ENCODE measurements at regions not wholly inside any gene's neighbourhood (a gene's known extent, or its start where the extent isn't known, plus 50 kb on each side); places are given as distances from the start of the nearest gene placed in this dataset.

DNA sequence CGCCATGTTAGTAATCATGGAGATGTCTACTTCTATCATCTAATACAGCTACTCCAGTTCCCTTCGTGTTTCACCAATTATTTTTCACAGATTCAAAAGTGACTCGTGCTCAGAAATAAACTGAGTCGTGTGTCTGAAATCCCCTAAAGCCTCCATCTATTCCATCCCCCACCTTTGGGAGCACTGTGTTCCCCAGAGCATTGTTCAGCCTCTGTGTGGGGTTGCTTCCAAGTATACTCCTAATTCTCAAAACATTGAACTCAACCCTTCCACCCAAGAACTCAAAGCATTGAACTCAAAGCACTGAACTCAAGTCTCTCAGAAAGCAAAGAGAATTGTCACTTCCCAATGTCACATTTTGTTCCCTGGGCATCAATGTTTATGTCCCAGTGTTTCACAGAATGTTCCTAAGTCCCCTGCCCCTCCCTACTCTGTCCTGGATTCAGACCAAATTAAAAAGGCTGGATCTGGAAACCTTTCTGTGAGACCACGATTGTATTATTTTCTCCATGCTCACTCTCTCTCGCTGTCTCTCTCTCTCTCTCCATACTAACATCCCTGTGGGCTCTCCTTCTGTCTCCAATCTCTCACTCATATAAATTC is 138.5 kb upstream of the QRFPR start:
- no peak for DNase-seq

DNA sequence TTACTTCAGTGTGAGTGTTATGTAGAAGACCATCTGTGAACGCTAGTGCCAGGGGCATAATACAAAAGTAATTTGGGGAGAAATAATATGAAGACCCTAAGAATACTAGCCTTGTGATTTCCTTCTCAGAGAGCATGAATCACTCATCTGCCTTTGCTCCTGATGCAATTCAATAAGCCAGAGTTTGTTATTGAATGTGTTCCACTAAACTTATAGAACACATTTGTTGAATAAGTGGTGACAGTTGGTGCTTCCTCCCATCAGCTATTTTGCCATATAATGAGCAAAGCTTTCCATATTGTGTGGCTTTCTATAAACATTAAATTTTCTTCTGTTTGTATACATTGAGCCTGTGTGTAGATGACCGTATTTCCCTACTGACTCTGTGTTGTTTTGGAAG is 136.4 kb upstream of the QRFPR start:
- no peak for DNase-seq

DNA sequence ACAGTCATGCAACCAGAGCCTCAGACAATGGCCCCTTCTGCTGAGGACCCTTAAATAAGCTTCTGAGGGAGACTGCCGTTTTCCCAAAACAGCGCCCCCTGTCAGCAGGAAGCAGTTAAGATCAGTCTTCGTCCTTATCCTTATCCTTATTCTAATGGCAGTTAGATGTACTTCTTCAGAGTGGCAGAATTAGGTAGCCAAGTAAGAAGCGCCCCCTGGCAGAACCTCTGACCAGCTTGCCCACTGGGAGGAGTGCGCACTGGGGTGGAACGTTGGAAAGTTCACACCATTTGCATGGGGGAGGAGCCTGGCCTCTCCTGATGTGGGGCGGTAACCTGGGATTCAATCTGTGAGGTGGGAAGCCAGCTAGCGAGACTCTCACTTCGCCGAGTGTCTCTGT is 133.6 kb upstream of the QRFPR start:
- no peak for DNase-seq

DNA sequence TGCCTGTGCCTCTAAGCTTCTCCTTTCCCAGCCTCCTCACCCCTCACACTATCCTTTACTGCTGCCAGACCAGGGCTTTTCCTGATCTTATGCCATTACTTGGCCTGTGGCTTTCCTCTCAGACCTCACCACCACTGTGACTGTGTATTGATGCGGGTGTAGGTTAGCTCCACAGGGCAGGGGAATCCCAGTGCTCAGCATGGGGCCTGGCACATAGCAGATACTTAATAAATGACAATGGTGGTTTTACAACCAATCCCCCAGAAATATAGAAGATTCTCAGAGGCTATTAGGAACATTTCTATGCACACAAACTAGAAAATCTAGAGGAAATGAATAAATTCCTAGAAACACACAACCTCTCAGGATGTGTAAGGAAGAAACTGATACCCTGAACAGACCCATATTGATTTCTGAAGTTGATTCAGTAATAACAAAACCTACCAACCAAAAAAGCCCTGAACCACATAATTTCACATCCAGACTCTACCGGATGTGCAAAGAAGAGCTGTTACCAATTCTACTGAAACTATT is 129.6 kb upstream of the QRFPR start:
- DNase-seq, result no peak

DNA sequence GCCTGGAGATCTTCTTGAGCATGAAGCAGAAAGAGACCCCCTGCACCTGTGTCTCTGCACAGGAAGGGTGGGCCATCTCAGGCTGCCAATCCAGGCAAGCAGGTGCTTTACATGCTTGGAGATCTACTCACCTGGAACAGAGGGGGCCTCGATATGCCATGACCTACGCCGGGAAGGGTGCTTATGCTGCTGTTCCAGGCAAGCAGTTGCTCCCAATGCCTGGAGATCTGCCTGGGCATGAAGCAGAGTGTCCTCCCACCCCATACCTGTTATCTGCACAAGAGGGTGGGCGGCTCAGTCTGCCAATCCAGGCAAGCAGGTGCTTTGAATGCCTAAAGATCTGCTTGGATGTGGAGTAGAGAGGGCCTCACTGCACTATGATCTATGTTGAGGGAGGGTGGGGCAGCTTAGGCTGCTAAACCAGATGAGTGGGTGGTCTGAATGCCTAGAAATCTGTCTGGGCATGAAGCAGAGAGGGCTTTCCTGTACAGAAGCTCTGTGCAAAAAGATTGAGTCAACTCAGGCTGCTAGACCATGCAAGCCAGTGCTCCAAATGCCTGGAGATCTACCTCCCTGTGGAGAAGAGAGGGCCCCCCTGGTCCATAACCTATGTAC is 104.5 kb upstream of the QRFPR start:
- DNase-seq, result no peak

DNA sequence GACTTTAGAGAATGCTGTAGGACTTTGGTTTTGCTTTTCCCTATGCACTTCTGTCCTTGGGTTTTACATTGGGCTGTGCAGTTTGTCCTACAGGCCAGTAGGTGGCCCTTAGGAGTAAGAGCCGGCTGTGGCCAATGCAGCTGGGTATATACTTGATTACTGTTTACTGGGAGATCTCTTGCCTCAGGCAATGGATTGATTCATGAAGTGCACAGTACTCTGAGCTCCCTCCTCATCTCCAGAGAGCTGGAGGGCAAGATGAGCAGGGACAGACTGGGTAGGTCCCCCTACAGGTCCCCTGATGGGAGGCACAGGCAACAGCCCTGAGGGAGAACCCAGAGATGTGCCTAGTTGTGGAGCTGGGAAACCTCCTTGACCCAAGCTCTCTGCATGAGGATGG is 103.8 kb upstream of the QRFPR start:
- DNase-seq, result peak; percentile 49

DNA sequence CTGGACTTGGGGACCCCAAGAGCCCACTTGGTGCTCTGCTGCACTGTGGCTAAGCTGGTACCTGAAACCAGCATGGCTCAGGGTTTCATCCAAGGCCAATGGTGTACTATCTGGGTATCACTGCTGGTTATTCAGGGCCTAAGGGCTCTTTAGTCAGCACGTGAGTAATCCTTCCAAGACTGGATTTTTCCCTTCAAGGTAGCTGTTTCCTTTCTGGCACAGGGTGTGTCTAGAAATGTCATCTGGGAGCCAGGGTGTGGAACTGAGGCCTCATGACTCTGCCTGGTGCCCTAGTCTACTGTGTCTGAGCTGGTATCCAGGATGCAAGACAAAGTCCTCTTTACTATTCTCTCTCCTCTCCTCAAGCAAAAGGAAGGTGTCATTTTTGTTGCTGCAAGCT is 99.0 kb upstream of the QRFPR start:
- DNase-seq, result no peak

DNA sequence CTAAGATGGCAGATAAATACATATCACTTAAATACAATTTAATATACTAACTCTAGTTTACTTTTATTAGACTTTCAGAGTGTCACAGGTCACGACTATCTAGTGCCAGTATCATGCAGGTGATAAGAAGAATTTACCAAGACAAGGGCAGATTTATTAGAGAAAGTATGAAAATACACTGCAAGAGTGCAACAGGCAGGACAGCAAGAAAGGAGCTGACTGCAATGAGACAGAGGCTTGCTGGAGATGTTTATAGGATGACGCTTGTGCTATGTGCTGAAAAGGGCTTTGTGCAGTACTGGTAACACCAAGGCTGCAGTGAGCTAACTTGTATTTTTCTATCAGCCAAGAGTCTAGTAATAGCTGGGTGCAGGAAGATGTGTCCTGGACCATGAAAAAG is 96.7 kb upstream of the QRFPR start:
- DNase-seq, result no peak

DNA sequence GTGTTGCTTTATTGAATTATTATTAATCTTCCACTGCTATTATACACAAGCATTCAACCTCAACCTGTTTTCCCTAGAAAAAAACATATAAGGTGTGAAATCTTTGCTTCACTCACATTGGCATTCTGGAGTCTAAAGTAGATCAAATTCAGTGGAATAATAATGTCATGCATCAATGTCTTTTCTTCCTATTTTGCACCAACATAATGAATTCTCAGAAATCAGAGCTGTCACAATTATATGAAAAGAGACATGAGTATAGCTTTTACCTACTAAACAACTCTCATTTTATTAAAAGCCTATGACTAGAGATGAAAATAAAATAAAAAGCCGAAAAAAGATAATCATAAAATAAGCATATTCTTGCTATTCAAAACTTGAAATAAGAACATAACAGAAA is 96.3 kb upstream of the QRFPR start:
- no peak for DNase-seq

DNA sequence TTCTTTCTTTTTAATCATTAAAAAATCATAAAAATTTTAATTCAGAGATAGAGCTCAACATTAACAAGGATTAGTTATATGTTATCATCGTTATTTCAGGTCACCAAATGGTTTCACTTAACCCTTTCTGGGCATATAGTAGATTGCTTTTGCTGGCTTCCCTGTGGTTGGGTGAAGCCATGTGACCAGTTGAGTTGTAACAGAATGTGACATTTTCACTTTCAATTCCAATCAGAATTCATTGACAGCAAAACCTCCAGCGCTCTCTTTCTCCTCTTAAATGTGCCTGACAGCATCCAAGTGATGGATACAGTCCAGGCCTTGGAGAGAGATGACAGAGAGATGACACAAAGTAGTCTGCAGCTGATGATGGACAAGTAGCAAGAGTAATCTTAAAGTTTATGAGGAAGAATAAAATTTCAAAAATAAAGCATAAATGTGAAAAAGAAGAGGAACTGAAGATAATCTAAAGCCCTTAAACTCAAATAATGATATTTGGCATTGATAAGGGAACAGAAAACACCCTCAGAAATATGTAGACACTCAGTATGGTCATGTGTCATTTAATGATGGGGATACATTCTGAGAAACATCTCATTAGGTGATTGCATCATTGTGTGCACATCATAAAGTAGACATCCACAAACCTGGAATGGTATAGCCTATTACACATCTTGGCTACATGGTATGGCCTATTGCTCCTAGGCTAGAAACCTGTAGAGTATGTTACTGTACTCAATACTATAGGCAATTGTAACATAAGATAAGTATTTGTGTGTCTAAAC is 92.3 kb upstream of the QRFPR start:
- no peak for DNase-seq

DNA sequence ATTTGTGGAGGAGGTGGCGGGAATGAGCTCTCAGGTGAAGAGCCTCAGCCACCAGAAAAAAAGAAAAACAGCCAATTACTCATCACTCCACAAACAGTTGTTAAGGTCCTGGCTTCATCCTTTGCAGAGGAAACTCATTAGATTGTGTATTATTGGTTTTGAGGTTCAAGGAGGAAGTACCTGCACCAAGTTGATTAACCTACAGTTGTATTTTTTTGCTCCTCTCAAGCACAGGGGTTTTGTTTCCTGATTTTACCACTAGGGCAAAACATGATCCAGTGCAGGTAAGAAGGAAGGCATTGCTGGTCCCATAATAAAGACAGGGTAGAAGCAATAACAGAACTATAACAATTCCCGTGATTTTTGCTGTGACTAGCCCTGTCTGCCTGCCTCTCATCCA is 84.0 kb upstream of the QRFPR start:
- no peak for DNase-seq

DNA sequence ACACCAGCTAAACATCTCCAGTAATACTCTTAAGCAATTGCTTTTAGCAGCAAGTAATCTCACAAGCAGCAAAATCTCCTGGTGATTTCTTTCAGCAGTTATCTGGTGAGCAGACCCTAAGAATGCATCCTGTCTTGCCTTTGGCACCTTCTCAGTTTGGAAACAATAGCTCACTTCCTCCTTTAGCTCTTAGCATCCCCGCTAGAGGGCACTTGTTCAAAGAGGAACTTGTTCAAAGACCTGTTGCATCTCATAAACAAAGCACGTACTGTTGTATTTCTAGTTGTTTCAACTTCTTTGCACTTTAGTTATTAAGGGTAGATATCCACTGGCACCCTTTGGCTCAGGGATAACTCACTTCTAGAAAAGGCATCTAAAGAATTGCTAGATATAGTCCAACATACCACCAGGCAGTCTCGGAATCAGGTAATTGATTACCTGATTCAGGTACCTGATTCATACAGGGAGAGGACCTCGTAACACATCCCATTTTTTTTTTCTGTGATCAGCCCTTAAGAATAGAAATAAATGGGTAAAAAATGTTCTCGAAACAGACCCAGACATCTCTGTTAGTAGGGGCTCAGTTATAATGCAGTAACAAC is 81.9 kb upstream of the QRFPR start:
- DNase-seq, result peak; percentile 44

DNA sequence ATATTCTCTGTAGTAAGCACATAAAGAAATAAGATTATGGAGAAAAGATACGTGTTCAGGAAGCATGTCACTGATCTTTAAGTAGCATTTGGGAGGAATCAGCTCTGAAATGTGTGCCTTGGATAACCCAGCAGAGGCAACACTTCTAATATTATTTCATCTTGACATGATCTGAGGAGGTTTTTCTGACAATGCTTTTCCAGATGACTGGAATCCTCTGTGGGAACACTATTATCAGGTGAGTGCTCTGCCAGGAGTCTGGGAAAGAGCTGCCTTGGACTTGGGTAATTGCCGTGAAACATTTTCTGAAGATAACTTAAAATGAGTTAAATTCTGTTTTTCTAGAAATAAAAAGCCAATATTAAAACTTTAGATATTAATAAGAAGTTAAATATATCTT is 78.2 kb upstream of the QRFPR start:
- DNase-seq, result no peak

DNA sequence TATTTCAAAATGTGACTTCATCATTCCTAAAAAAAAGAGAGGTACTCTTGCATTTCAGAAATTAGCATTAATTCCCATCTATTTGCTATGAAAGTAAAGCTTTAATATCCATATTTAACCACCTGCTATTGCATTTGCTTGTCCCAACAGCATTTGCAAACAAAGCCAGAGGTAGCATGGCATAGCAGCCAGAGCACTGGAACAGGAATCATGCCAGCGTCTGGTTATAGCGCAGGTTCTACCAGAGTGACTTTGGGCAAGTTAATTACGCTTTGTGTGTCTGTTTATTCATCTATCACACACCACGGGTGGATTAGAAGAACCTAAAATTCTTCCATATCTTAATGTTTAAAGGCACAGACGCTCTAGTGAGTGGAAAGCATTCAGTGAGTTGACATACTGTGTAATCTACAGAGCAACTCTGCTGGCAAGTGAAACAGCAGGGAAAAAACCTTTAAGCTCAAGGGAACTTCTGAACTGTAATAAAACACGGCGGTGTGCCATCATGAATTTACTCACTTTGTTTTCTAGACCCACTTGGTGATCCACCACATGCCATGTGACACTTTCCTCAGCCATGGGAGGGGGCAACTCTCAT is 76.6 kb upstream of the QRFPR start:
- DNase-seq, result no peak

DNA sequence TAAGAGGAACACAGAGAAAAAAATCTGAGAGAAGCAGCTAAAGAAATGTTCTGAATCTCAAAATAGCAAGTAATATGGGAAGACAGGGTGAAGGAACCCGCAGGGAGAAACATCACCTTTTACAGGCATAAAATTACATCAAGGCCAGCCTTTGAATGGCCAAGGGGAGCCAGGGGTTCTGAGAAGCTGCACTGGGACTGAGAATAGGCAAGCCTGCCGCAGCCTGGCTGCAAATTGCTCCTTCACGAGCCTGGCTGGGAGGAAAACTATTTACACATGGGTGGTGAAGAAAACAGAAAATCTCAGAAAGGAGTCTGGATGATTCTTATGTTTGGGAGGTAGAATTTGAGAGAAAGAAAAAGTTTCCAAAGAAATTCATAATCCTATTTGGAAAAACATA is 74.5 kb upstream of the QRFPR start:
- no peak for DNase-seq

DNA sequence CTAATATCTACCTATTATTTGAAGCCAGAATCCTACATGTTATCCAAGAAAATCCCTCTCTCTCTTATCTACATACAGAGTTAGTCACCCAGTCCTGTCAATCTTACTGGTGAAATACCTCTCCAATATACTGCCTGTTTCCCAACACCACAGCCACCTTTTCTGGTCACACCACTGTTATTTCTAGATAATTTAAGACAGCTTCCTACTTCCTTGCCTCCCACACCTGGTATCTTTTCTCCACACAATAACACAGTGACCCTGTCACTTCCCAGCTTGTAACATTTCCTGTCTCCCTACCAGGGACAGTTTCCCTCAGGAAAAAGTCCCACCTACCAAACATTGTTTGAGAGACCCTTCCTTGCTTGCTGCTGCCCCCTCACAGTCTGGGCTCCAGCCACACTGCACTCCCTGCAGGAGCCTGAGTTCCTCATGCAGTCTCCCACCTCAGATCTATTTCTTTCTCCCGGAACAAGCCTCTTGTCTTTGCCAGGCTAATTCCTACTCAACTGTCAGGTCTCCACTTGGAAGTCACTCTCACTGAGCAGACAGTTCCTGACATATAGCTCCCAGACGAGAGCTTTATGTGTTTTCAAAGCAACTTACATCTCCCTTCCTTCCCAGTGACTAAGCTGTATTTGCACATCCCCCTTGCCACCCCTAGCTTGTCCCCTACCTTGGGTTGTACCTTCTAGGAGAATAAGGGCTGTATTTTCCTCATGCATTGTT is 73.6 kb upstream of the QRFPR start:
- DNase-seq, result no peak

DNA sequence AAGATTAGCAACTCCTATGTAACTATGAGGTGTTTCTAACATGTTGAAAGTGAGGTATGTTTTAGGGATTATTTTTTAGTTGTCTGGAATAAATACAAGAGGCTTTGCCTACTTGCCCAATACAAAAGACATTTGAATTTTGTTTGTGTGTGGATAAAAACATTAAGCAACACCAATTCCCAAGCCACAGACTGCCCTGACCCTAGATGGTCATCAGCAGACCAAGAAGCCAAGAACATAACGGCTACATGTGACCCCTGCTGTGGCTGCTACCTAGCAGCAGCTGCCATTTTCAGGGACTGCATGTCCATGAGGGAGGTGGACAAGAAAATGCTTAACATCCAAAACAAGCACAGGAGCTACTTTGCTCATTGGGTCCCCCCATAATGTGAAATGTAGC is 70.5 kb upstream of the QRFPR start:
- no peak for DNase-seq

DNA sequence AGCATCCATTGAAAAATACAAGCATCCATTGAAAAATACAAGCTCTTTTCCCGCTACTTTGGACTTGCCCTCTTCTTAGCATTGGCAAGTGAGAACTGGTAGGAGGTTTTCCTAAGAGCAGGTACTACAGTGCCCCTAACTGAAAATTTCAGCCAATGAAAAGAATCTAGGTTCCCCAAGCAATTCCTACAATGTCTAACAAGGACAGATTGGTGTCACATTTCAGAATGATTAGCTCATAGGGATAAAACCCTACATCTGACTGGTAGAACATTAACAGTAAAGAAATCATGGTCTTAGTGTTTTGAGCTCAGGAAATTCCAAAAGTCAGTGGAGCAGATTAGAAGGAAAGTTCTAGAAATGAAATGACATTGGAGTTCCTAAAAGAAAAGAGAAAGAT is 68.6 kb upstream of the QRFPR start:
- no peak for DNase-seq

DNA sequence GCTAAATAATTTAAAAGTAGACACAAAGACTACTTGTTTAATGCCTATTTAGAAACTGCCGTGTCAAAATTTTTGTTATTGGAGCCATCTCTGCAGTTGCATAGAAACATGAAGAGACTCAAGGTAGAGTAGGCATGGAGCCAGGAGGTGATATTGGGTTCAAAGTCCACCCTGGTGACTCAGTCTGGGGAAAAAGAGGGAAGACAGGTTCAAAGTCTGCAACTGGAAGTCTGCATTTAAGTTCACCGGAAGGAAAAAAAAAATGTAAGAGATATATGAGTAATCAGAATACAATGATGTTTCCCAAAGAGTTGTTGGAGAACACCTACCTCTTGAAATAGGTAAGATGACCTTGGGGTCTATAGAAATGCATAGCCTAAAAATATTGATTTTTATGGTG is 67.4 kb upstream of the QRFPR start:
- no peak for DNase-seq

DNA sequence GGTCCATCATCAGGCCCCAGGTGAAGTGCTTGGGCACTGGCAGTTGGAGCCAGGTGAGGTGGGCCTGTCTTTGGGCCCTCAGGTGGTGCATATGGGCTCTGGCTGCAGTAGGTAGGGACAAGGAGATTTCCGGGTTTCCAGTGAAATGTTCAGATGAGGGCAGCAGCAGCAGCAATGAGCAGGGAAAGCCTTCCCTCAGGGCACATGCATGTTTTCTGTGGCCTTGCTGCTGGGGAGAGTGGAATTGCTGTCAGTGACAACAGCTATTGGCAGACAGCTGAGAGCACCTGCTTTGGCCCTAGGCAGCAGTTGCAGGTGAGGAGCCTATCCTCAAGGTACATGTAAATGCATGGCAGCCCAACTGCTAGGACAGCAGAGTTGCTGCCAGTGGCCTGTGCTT is 58.9 kb upstream of the QRFPR start:
- no peak for DNase-seq

Measured in HCEC 1CT (cell line).